Endothelial cell of umbilical vein (primary cell): ENCODE measurements at regions not wholly inside any gene's neighbourhood (a gene's known extent, or its start where the extent isn't known, plus 50 kb on each side); places are given as distances from the start of the nearest gene placed in this dataset.

Experiments used
- BruUV-seq: library from RNA; stranded (reverse); fragments of 400-500 nt; replicated peaks from 2 replicates; lab custom pipeline; 2021; lab: Mats Ljungman, UMichigan
- CTCF ChIA-PET: fragments of 300-600, 350-600 bp; sonication (Branson Sonifier 250); formaldehyde crosslinking; loops from one replicate; lab custom pipeline; 2021; ENCODE audit warnings: antibody characterized with exemption, inconsistent platforms; lab: Charles Lee
- POLR2A ChIA-PET: fragments of 300-600, 350-600 bp; sonication (Branson Sonifier 250); formaldehyde crosslinking; loops from one replicate; lab custom pipeline; 2021; ENCODE audit warnings: antibody characterized with exemption, inconsistent platforms; lab: Charles Lee
- DNase-seq: peaks from one replicate; pipeline ENCODE4 v3.0.0-alpha.2; 2011; ENCODE audit warnings: low read depth, low spot score
- FAIRE-seq: peaks from 2 replicates; lab custom pipeline; 2011; peaks lifted over from hg19 to GRCh38; lab: Jason Lieb, UNC
- H2AFZ ChIP-seq: 2 replicates; pipeline ENCODE4 v1.6.0; 2012; ENCODE audit warnings: low read depth, low read length, control low read depth, inconsistent platforms
- H3K27ac ChIP-seq: 2 replicates; pipeline ENCODE4 v1.5.1; 2011; ENCODE audit warnings: low read depth, mild to moderate bottlenecking, control low read depth, low read length, moderate library complexity; ENCODE audit not compliant: insufficient read depth
- H3K27me3 ChIP-seq, 2 experiments: 2 replicates each; pipeline versions ENCODE4 v1.6.0 to v1.6.1; 2011; ENCODE audit warnings: low read length in 2 of 2, mixed read lengths in 1 of 2; ENCODE audit not compliant: control insufficient read depth in 2 of 2, insufficient read depth in 2 of 2
- H3K36me3 ChIP-seq, 2 experiments: 2 replicates in 1 of 2; 3 replicates in 1 of 2; pipeline ENCODE4 v1.5.1; 2011; ENCODE audit warnings: low read length in 2 of 2, mild to moderate bottlenecking in 1 of 2, moderate library complexity in 1 of 2; ENCODE audit not compliant: control insufficient read depth in 2 of 2, insufficient read depth in 2 of 2; ENCODE audit errors: extremely low read depth in 1 of 2
- H3K4me1 ChIP-seq: 3 replicates; pipeline ENCODE4 v1.5.1; 2011; ENCODE audit warnings: mild to moderate bottlenecking, low read length; ENCODE audit not compliant: control insufficient read depth, insufficient read depth; ENCODE audit errors: extremely low read depth
- H3K4me2 ChIP-seq: 2 replicates; pipeline ENCODE4 v1.6.1; 2011; ENCODE audit warnings: low read length, control low read depth, mixed read lengths; ENCODE audit not compliant: insufficient read depth
- H3K4me3 ChIP-seq, 3 experiments: fragments of 200-600 bp in 1 of 3; sonication (generic), shearing (Covaris generic) in 1 of 3; replicated peaks in 1 of 3; 2 replicates each; pipeline ENCODE4 v1.5.1; 2011 to 2016; ENCODE audit warnings: control low read depth in 3 of 3, low read length in 3 of 3, mild to moderate bottlenecking in 2 of 3, inconsistent platforms in 1 of 3, low read depth in 1 of 3, moderate library complexity in 1 of 3; ENCODE audit not compliant: insufficient read depth in 1 of 3
- H3K79me2 ChIP-seq: 2 replicates; pipeline ENCODE4 v1.6.0; 2012; ENCODE audit warnings: low read length, inconsistent platforms; ENCODE audit not compliant: control insufficient read depth, insufficient read depth
- H3K9ac ChIP-seq: replicated peaks from 2 replicates; pipeline ENCODE3; 2011; ENCODE audit warnings: low read length, control low read depth; ENCODE audit not compliant: insufficient read depth; ENCODE audit errors: extremely low read depth
- H3K9me1 ChIP-seq: replicated peaks from 3 replicates; pipeline ENCODE4 v1.6.0; 2011; ENCODE audit warnings: mild to moderate bottlenecking, low read length; ENCODE audit not compliant: control insufficient read depth, insufficient read depth; ENCODE audit errors: extremely low read depth
- H3K9me3 ChIP-seq: replicated peaks from 2 replicates; pipeline ENCODE4 v1.5.1; 2012; ENCODE audit warnings: low read length, inconsistent platforms; ENCODE audit not compliant: control insufficient read depth, insufficient read depth
- H4K20me1 ChIP-seq: replicated peaks from 2 replicates; pipeline ENCODE3; 2011; ENCODE audit warnings: mild to moderate bottlenecking, low read length; ENCODE audit not compliant: control insufficient read depth, insufficient read depth; ENCODE audit errors: extremely low read depth
- EZH2 ChIP-seq: IDR thresholded peaks from 2 replicates; pipeline ENCODE4 v1.6.1; 2012; ENCODE audit warnings: borderline replicate concordance, low read depth, mild to moderate bottlenecking, moderate library complexity, low read length, inconsistent platforms; ENCODE audit not compliant: severe bottlenecking
- FOS ChIP-seq: IDR thresholded peaks from 2 replicates; pipeline ENCODE4 v1.6.1; 2011; ENCODE audit warnings: mild to moderate bottlenecking, low read length, moderate library complexity, borderline replicate concordance; ENCODE audit not compliant: insufficient read depth
- GATA2 ChIP-seq: IDR thresholded peaks from 2 replicates; pipeline ENCODE4 v1.7.0; 2011; ENCODE audit warnings: low read depth, mild to moderate bottlenecking, moderate library complexity, mixed read lengths, low read length; ENCODE audit not compliant: insufficient read length, insufficient read depth
- JUN ChIP-seq: IDR thresholded peaks from 2 replicates; pipeline ENCODE4 v1.6.1; 2011; ENCODE audit warnings: borderline replicate concordance, low read depth; ENCODE audit not compliant: insufficient read length, insufficient read depth
- MYC ChIP-seq: IDR thresholded peaks from one replicate; pipeline ENCODE4 v1.6.1; 2011; ENCODE audit warnings: mild to moderate bottlenecking, low read depth, low read length
- POLR2A ChIP-seq: IDR thresholded peaks from 2 replicates; pipeline ENCODE4 v1.6.1; 2012; ENCODE audit warnings: low read depth, mild to moderate bottlenecking, control low read depth, low read length
- POLR2AphosphoS5 ChIP-seq: IDR thresholded peaks from 2 replicates; pipeline ENCODE4 v1.6.1; 2012; ENCODE audit warnings: low read depth, mild to moderate bottlenecking, control low read depth, low read length, moderate library complexity; ENCODE audit not compliant: insufficient read depth
- dilution Hi-C: fragments of 300-500 bp; cut with MboI; formaldehyde crosslinking; loops from one replicate; pipeline ENCODE4 v1.15.0; 2019; ENCODE audit warnings: low sequenced_read_pairs; ENCODE audit not compliant: extremely low pct_ligation_motif_present
- intact Hi-C: fragments of 100-400 bp; cut with micrococcal nuclease; formaldehyde crosslinking; loops from one replicate; pipeline ENCODE4 v1.10.0; 2022
- TF ChIP-seq, protein P1 (sequence below), 2 donors: IDR thresholded peaks; 1 replicate in 1 of 2; 2 replicates in 1 of 2; pipeline ENCODE4 v1.5.1; 2011; ENCODE audit warnings: low read length in 2 of 2, mild to moderate bottlenecking in 2 of 2, moderate library complexity in 2 of 2, control low read depth in 1 of 2, inconsistent platforms in 1 of 2, low read depth in 1 of 2; ENCODE audit not compliant: insufficient read depth in 1 of 2; ENCODE audit errors: extremely low read depth in 1 of 2
- TF ChIP-seq, protein P2 (sequence below): IDR thresholded peaks from 2 replicates; pipeline ENCODE4 v1.6.1; 2011; ENCODE audit not compliant: insufficient read depth, insufficient read length

DNA sequence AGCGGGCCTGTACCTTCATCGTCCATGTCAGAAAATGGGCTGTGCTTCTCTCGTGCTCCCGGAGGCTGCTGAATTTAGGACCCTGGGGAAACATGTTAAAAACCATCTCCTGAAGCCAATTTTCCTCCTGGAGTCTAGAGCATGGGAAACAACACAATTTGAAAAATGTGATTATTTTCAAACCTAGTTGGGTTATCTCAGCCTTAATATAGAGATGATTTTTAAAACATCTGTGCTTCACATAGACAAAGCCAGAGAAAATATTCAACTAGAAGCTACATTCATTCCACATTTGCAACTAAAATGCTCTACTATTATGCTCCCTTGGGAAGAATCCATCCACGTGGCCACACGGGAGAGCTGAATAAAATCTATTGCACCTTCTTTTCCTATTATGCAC, 225.9 kb upstream of the TMEM72 start:
- no peaks in the 10 kb centered on the region for H3K4me1 ChIP-seq
- no peak overlapping the region for H3K9ac ChIP-seq
- H3K79me2 ChIP-seq: no peaks in the 10 kb centered on the region
- H3K9me1 ChIP-seq: no peaks in the 10 kb centered on the region
- BruUV-seq: no TSS peak
- intact Hi-C loops: no loop called here
- ChIA-PET CTCF (no interaction called here), POLR2A (no interaction called here)
- no peak overlapping the region for H3K27ac ChIP-seq
- no peaks in the 10 kb centered on the region for H4K20me1 ChIP-seq
- no peak for DNase-seq
- H3K4me2 ChIP-seq: no peak overlapping the region
- TF ChIP-seq MYC (no peak), FOS (no peak), POLR2AphosphoS5 (no peak), POLR2A (no peak), JUN (no peak), GATA2 (no peak), EZH2 (no peak)
- TF ChIP-seq, protein P1, sequence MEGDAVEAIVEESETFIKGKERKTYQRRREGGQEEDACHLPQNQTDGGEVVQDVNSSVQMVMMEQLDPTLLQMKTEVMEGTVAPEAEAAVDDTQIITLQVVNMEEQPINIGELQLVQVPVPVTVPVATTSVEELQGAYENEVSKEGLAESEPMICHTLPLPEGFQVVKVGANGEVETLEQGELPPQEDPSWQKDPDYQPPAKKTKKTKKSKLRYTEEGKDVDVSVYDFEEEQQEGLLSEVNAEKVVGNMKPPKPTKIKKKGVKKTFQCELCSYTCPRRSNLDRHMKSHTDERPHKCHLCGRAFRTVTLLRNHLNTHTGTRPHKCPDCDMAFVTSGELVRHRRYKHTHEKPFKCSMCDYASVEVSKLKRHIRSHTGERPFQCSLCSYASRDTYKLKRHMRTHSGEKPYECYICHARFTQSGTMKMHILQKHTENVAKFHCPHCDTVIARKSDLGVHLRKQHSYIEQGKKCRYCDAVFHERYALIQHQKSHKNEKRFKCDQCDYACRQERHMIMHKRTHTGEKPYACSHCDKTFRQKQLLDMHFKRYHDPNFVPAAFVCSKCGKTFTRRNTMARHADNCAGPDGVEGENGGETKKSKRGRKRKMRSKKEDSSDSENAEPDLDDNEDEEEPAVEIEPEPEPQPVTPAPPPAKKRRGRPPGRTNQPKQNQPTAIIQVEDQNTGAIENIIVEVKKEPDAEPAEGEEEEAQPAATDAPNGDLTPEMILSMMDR (IDR thresholded peaks at IDR 0.05; ENCODE audit: extremely low read depth in 1 of 2, insufficient read depth in 1 of 2, low read depth in 1 of 2, low read length in 2 of 2): no peak
- TF ChIP-seq, protein P2, sequence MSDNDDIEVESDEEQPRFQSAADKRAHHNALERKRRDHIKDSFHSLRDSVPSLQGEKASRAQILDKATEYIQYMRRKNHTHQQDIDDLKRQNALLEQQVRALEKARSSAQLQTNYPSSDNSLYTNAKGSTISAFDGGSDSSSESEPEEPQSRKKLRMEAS: no peak
- no peaks in the 10 kb centered on the region for H3K36me3 ChIP-seq
- no peak overlapping the region for H2AFZ ChIP-seq
- dilution Hi-C loops: no loop called here
- no peak for FAIRE-seq
- H3K4me3 ChIP-seq: no peak overlapping the region
- no peaks in the 10 kb centered on the region for H3K9me3 ChIP-seq
- no peaks in the 10 kb centered on the region for H3K27me3 ChIP-seq
